ENCODE measurements at regions not wholly inside any gene's neighbourhood (a gene's known extent, or its start where the extent isn't known, plus 50 kb on each side); places are given as distances from the start of the nearest gene placed in this dataset.

GRCh38 chr4:180810581-180810980 is 1432.6 kb upstream of the TENM3 start:
- DNase-seq (ENCODE audit: low spot score), result no peak

GRCh38 chr4:180811556-180811955 is 1431.6 kb upstream of the TENM3 start:
- DNase-seq (ENCODE audit: low spot score), result no peak

GRCh38 chr4:180812783-180813182 is 1430.4 kb upstream of the TENM3 start:
- no peak for DNase-seq (ENCODE audit: low spot score)

GRCh38 chr4:180814875-180815417 is 1428.3 kb upstream of the TENM3 start:
- no peak for DNase-seq (ENCODE audit: low spot score)

GRCh38 chr4:180817529-180817928 is 1425.7 kb upstream of the TENM3 start:
- no peak for DNase-seq (ENCODE audit: low spot score)

- DNase-seq (ENCODE audit: low spot score), result no peak
These were observed 1420.1 kb upstream of the TENM3 start for GRCh38 chr4:180823108-180823507.

GRCh38 chr4:180827232-180828009 is 1415.8 kb upstream of the TENM3 start:
- DNase-seq (ENCODE audit: low spot score), result peak; percentile 20

- peak; percentile 59 for DNase-seq (ENCODE audit: low spot score)
These were observed 1414.7 kb upstream of the TENM3 start for GRCh38 chr4:180828455-180829018.

GRCh38 chr4:180832073-180832472 is 1411.1 kb upstream of the TENM3 start:
- peak; percentile 21 for DNase-seq (ENCODE audit: low spot score)

GRCh38 chr4:180840142-180840541 is 1403.1 kb upstream of the TENM3 start:
- DNase-seq (ENCODE audit: low spot score), result no peak

GRCh38 chr4:180850318-180850940 is 1392.8 kb upstream of the TENM3 start:
- no peak for DNase-seq (ENCODE audit: low spot score)

- no peak for DNase-seq (ENCODE audit: low spot score)
These were observed 1390.5 kb upstream of the TENM3 start for GRCh38 chr4:180852738-180853137.

GRCh38 chr4:180855184-180855583 is 1388.0 kb upstream of the TENM3 start:
- no peak for DNase-seq (ENCODE audit: low spot score)

- no peak for DNase-seq (ENCODE audit: low spot score)
These were observed 1383.0 kb upstream of the TENM3 start for GRCh38 chr4:180860089-180860720.

- DNase-seq (ENCODE audit: low spot score), result no peak
These were observed 1381.6 kb upstream of the TENM3 start for GRCh38 chr4:180861651-180862050.

GRCh38 chr4:180866933-180867643 is 1376.1 kb upstream of the TENM3 start:
- no peak for DNase-seq (ENCODE audit: low spot score)

GRCh38 chr4:180870623-180871022 is 1372.6 kb upstream of the TENM3 start:
- no peak for DNase-seq (ENCODE audit: low spot score)

GRCh38 chr4:180898305-180898704 is 1344.9 kb upstream of the TENM3 start:
- no peak for DNase-seq (ENCODE audit: low spot score)

- DNase-seq (ENCODE audit: low spot score), result no peak
These were observed 1342.4 kb upstream of the TENM3 start for GRCh38 chr4:180900781-180901180.

GRCh38 chr4:180909279-180909678 is 1333.9 kb upstream of the TENM3 start:
- DNase-seq (ENCODE audit: low spot score), result peak; percentile 18

- peak; percentile 69 for DNase-seq (ENCODE audit: low spot score)
These were observed 1329.5 kb upstream of the TENM3 start for GRCh38 chr4:180913750-180914149.

- no peak for DNase-seq (ENCODE audit: low spot score)
These were observed 1319.7 kb upstream of the TENM3 start for GRCh38 chr4:180923486-180923885.
